Activated CD4-positive, alpha-beta T cell treated with anti-CD3 and anti-CD28 coated beads for 36 hours (primary cell): ENCODE measurements at regions not wholly inside any gene's neighbourhood (a gene's known extent, or its start where the extent isn't known, plus 50 kb on each side); places are given as distances from the start of the nearest gene placed in this dataset.

ENCODE experiments used
- ATAC-seq: fragments of 200-7000 bp; cut with Tn5 transposase; one replicate; pipeline ENCODE4 v1.10.0; 2021; ENCODE audit warnings: mild to moderate bottlenecking, moderate library complexity
- CTCF ChIA-PET: fragments of 350-600 bp; sonication (Branson Sonifier 250); formaldehyde crosslinking; loops from one replicate; lab custom pipeline; 2021; ENCODE audit warnings: antibody characterized with exemption; lab: Charles Lee
- POLR2A ChIA-PET: fragments of 350-600 bp; sonication (Branson Sonifier 250); formaldehyde crosslinking; loops from one replicate; lab custom pipeline; 2021; ENCODE audit warnings: antibody characterized with exemption, inconsistent platforms; lab: Charles Lee
- DNase-seq: peaks from one replicate; pipeline ENCODE4 v3.0.0-alpha.2; 2020
- H3K27ac Mint-ChIP-seq: one replicate; pipeline ENCODE4 v1.8.0; 2021; ENCODE audit warnings: mixed read lengths
- H3K27me3 Mint-ChIP-seq: one replicate; pipeline ENCODE4 v1.8.0; 2021; ENCODE audit warnings: mixed read lengths
- H3K36me3 Mint-ChIP-seq: one replicate; pipeline ENCODE4 v1.8.0; 2021; ENCODE audit warnings: low read depth, mixed read lengths
- H3K4me1 Mint-ChIP-seq: one replicate; pipeline ENCODE4 v1.8.0; 2021; ENCODE audit warnings: mixed read lengths
- H3K4me3 Mint-ChIP-seq: one replicate; pipeline ENCODE4 v1.8.0; 2021; ENCODE audit warnings: mild to moderate bottlenecking, moderate library complexity, mixed read lengths
- H3K9me3 Mint-ChIP-seq: one replicate; pipeline ENCODE4 v1.8.0; 2021; ENCODE audit warnings: low read depth, mixed read lengths
- intact Hi-C, 2 experiments: fragments of 100-400 bp; cut with DNase I in 1 of 2; cut with micrococcal nuclease in 1 of 2; formaldehyde crosslinking; loops; one replicate each; pipeline versions ENCODE4 v1.14.2 to v1.15.1; 2022 to 2024; cut with DNase I, micrococcal nuclease

GRCh38 chr11:87871056-87871455 is 304.2 kb downstream of the RAB38 start:
- Mint-ChIP-seq H3K36me3 (no peaks in the 10 kb centered on the region), H3K4me3 (no peak overlapping the region), H3K9me3 (no peaks in the 10 kb centered on the region), H3K4me1 (no peaks in the 10 kb centered on the region), H3K27ac (no peak overlapping the region), H3K27me3 (no peaks in the 10 kb centered on the region)
- ChIA-PET POLR2A (no interaction called here), CTCF (interaction anchor here (0.7 kb wide), 1 partner anchor 479 kb away, joined by 3 read pairs; no protein-coding TSS in a partner anchor)
- intact Hi-C loops = no loop called here
- no peak for ATAC-seq
- DNase-seq = no peak

GRCh38 chr11:87870086-87870485 is 305.2 kb downstream of the RAB38 start:
- no peak for ATAC-seq
- H3K9me3 Mint-ChIP-seq = no peaks in the 10 kb centered on the region
- no peaks in the 10 kb centered on the region for H3K36me3 Mint-ChIP-seq
- POLR2A ChIA-PET = no interaction called here
- intact Hi-C loops = no loop called here
- no peak for DNase-seq
- no peak overlapping the region for H3K27ac Mint-ChIP-seq
- CTCF ChIA-PET = interaction anchor here (0.7 kb wide), 1 partner anchor 478 kb away, joined by 3 read pairs; no protein-coding TSS in a partner anchor
- no peaks in the 10 kb centered on the region for H3K27me3 Mint-ChIP-seq
- no peak overlapping the region for H3K4me3 Mint-ChIP-seq
- no peaks in the 10 kb centered on the region for H3K4me1 Mint-ChIP-seq

GRCh38 chr11:87866951-87867350 is 308.3 kb downstream of the RAB38 start:
- no peaks in the 10 kb centered on the region for H3K27me3 Mint-ChIP-seq
- H3K36me3 Mint-ChIP-seq = no peaks in the 10 kb centered on the region
- no peaks in the 10 kb centered on the region for H3K9me3 Mint-ChIP-seq
- ChIA-PET CTCF (no interaction called here), POLR2A (no interaction called here)
- no peak overlapping the region for H3K4me3 Mint-ChIP-seq
- H3K27ac Mint-ChIP-seq = no peak overlapping the region
- DNase-seq = no peak
- intact Hi-C loops = no loop called here
- H3K4me1 Mint-ChIP-seq = no peaks in the 10 kb centered on the region
- no peak for ATAC-seq

- Mint-ChIP-seq H3K4me3 (no peak overlapping the region), H3K4me1 (no peaks in the 10 kb centered on the region), H3K27me3 (no peaks in the 10 kb centered on the region), H3K27ac (no peak overlapping the region), H3K36me3 (no peaks in the 10 kb centered on the region), H3K9me3 (no peaks in the 10 kb centered on the region)
- CTCF ChIA-PET = no interaction called here
- intact Hi-C loops = no loop called here
- DNase-seq (no peak), ATAC-seq (no peak)
- POLR2A ChIA-PET = no interaction called here
Measured at GRCh38 chr11:87861030-87861429, 314.2 kb downstream of the RAB38 start.

GRCh38 chr11:87859636-87860035 is 315.6 kb downstream of the RAB38 start:
- H3K4me3 Mint-ChIP-seq = no peak overlapping the region
- H3K4me1 Mint-ChIP-seq = no peaks in the 10 kb centered on the region
- intact Hi-C loops = no loop called here
- H3K36me3 Mint-ChIP-seq = no peaks in the 10 kb centered on the region
- ChIA-PET CTCF (no interaction called here), POLR2A (no interaction called here)
- DNase-seq (no peak), ATAC-seq (no peak)
- no peaks in the 10 kb centered on the region for H3K9me3 Mint-ChIP-seq
- H3K27me3 Mint-ChIP-seq = no peaks in the 10 kb centered on the region
- H3K27ac Mint-ChIP-seq = no peak overlapping the region

- H3K9me3 Mint-ChIP-seq = no peaks in the 10 kb centered on the region
- ATAC-seq (no peak), DNase-seq (no peak)
- intact Hi-C loops = no loop called here
- H3K36me3 Mint-ChIP-seq = no peaks in the 10 kb centered on the region
- no peaks in the 10 kb centered on the region for H3K4me1 Mint-ChIP-seq
- H3K27me3 Mint-ChIP-seq = peaks cover 2% of the 10 kb centered on the region
- ChIA-PET POLR2A (no interaction called here), CTCF (interaction anchor here (1.2 kb wide), 1 partner anchor 15 kb away, joined by 4 read pairs; no protein-coding TSS in a partner anchor)
- no peak overlapping the region for H3K4me3 Mint-ChIP-seq
- no peak overlapping the region for H3K27ac Mint-ChIP-seq
Measured at GRCh38 chr11:87851827-87852226, 323.4 kb downstream of the RAB38 start.

- ChIA-PET CTCF (interaction anchor here (1.2 kb wide), 1 partner anchor 15 kb away, joined by 4 read pairs; no protein-coding TSS in a partner anchor), POLR2A (no interaction called here)
- no peak overlapping the region for H3K4me3 Mint-ChIP-seq
- no peak for DNase-seq
- no peaks in the 10 kb centered on the region for H3K9me3 Mint-ChIP-seq
- intact Hi-C loops = no loop called here
- no peaks in the 10 kb centered on the region for H3K4me1 Mint-ChIP-seq
- H3K36me3 Mint-ChIP-seq = no peaks in the 10 kb centered on the region
- ATAC-seq = no peak
- H3K27me3 Mint-ChIP-seq = peaks cover 2% of the 10 kb centered on the region
- H3K27ac Mint-ChIP-seq = no peak overlapping the region
Measured at GRCh38 chr11:87851234-87851633, 324.0 kb downstream of the RAB38 start.

GRCh38 chr11:87849216-87849615 is 326.0 kb downstream of the RAB38 start:
- no peak overlapping the region for H3K4me3 Mint-ChIP-seq
- intact Hi-C loops = no loop called here

GRCh38 chr11:87840786-87841185 is 334.5 kb downstream of the RAB38 start:
- DNase-seq (no peak), ATAC-seq (no peak)
- CTCF ChIA-PET = interaction anchor here (0.9 kb wide), 1 partner anchor 9 kb away, joined by 4 read pairs; no protein-coding TSS in a partner anchor
- no peak overlapping the region for H3K27ac Mint-ChIP-seq
- POLR2A ChIA-PET = no interaction called here
- H3K9me3 Mint-ChIP-seq = peaks cover 2% of the 10 kb centered on the region
- no peaks in the 10 kb centered on the region for H3K36me3 Mint-ChIP-seq
- intact Hi-C loops = no loop called here
- H3K4me3 Mint-ChIP-seq = no peak overlapping the region
- no peaks in the 10 kb centered on the region for H3K27me3 Mint-ChIP-seq
- H3K4me1 Mint-ChIP-seq = no peaks in the 10 kb centered on the region

More at GRCh38 chr11:87849216-87849615, 326.0 kb downstream of the RAB38 start:
- POLR2A ChIA-PET = no interaction called here
- ATAC-seq (no peak), DNase-seq (no peak)
- H3K27ac Mint-ChIP-seq = no peak overlapping the region
- no peaks in the 10 kb centered on the region for H3K9me3 Mint-ChIP-seq
- peaks cover 2% of the 10 kb centered on the region for H3K27me3 Mint-ChIP-seq
- CTCF ChIA-PET = interaction anchor here (0.6 kb wide), 1 partner anchor 10 kb away, joined by 4 read pairs; no protein-coding TSS in a partner anchor
- H3K36me3 Mint-ChIP-seq = no peaks in the 10 kb centered on the region
- H3K4me1 Mint-ChIP-seq = no peaks in the 10 kb centered on the region

GRCh38 chr11:87832211-87832610 is 343.0 kb downstream of the RAB38 start:
- Mint-ChIP-seq H3K4me3 (no peak overlapping the region), H3K36me3 (no peaks in the 10 kb centered on the region), H3K27me3 (no peaks in the 10 kb centered on the region), H3K27ac (no peak overlapping the region), H3K9me3 (no peaks in the 10 kb centered on the region), H3K4me1 (no peaks in the 10 kb centered on the region)
- ChIA-PET CTCF (interaction anchor here (0.9 to 1.2 kb wide), 2 partner anchors 9 to 15 kb away, joined by 3 to 4 read pairs; no protein-coding TSS in a partner anchor), POLR2A (no interaction called here)
- intact Hi-C loops = no loop called here
- no peak for DNase-seq
- no peak for ATAC-seq

GRCh38 chr11:87820011-87820410 is 355.2 kb downstream of the RAB38 start:
- H3K9me3 Mint-ChIP-seq = no peaks in the 10 kb centered on the region
- H3K36me3 Mint-ChIP-seq = no peaks in the 10 kb centered on the region
- no peak overlapping the region for H3K4me3 Mint-ChIP-seq
- intact Hi-C loops = no loop called here
- ATAC-seq (no peak), DNase-seq (no peak)
- H3K4me1 Mint-ChIP-seq = no peaks in the 10 kb centered on the region
- ChIA-PET CTCF (no interaction called here), POLR2A (no interaction called here)
- no peaks in the 10 kb centered on the region for H3K27me3 Mint-ChIP-seq
- no peak overlapping the region for H3K27ac Mint-ChIP-seq

- intact Hi-C loops = loop anchor here in 1 of 2 experiments (5.0 kb wide), 1 partner anchor 52 kb away; no protein-coding TSS in a partner anchor
- H3K27ac Mint-ChIP-seq = no peak overlapping the region
- ChIA-PET CTCF (no interaction called here), POLR2A (no interaction called here)
- no peak overlapping the region for H3K4me3 Mint-ChIP-seq
- ATAC-seq (no peak), DNase-seq (no peak)
- H3K9me3 Mint-ChIP-seq = no peaks in the 10 kb centered on the region
- H3K4me1 Mint-ChIP-seq = no peaks in the 10 kb centered on the region
- no peaks in the 10 kb centered on the region for H3K27me3 Mint-ChIP-seq
- no peaks in the 10 kb centered on the region for H3K36me3 Mint-ChIP-seq
Measured at GRCh38 chr11:87819151-87819550, 356.1 kb downstream of the RAB38 start.
